ENCODE measurements at regions not wholly inside any gene's neighbourhood (a gene's known extent, or its start where the extent isn't known, plus 50 kb on each side); places are given as distances from the start of the nearest gene placed in this dataset.

- H3K4me3 Mint-ChIP-seq (ENCODE audit: unreplicated experiment): no peak overlapping the region
- no peaks in the 10 kb centered on the region for H3K27me3 Mint-ChIP-seq (ENCODE audit: unreplicated experiment)
- H3K4me1 Mint-ChIP-seq (ENCODE audit: low read depth, unreplicated experiment): no peaks in the 10 kb centered on the region
- H3K36me3 Mint-ChIP-seq (ENCODE audit: unreplicated experiment): no peaks in the 10 kb centered on the region
- DNase-seq: no peak
- no peak for TF ChIP-seq CTCF (IDR thresholded peaks at IDR 0.05; ENCODE audit: partially characterized antibody, unreplicated experiment)
- no peaks in the 10 kb centered on the region for H3K9me3 Mint-ChIP-seq (ENCODE audit: unreplicated experiment)
- no peak overlapping the region for H3K27ac Mint-ChIP-seq (ENCODE audit: unreplicated experiment)
These were observed 222.4 kb downstream of the FMR1NB start for GRCh38 chrX:148203531-148203930.

- H3K27me3 Mint-ChIP-seq (ENCODE audit: unreplicated experiment): no peaks in the 10 kb centered on the region
- H3K27ac Mint-ChIP-seq (ENCODE audit: unreplicated experiment): no peak overlapping the region
- TF ChIP-seq CTCF (IDR thresholded peaks at IDR 0.05; ENCODE audit: partially characterized antibody, unreplicated experiment): no peak
- H3K4me1 Mint-ChIP-seq (ENCODE audit: low read depth, unreplicated experiment): no peaks in the 10 kb centered on the region
- H3K4me3 Mint-ChIP-seq (ENCODE audit: unreplicated experiment): no peak overlapping the region
- H3K9me3 Mint-ChIP-seq (ENCODE audit: unreplicated experiment): no peaks in the 10 kb centered on the region
- no peak for DNase-seq
- H3K36me3 Mint-ChIP-seq (ENCODE audit: unreplicated experiment): no peaks in the 10 kb centered on the region
These were observed 223.1 kb downstream of the FMR1NB start for GRCh38 chrX:148204195-148204594.

GRCh38 chrX:148214786-148215185 is 233.6 kb downstream of the FMR1NB start:
- no peak for TF ChIP-seq CTCF (IDR thresholded peaks at IDR 0.05; ENCODE audit: partially characterized antibody, unreplicated experiment)
- Mint-ChIP-seq H3K36me3 (ENCODE audit: unreplicated experiment) (no peaks in the 10 kb centered on the region), H3K9me3 (ENCODE audit: unreplicated experiment) (peaks cover 1% of the 10 kb centered on the region), H3K27ac (ENCODE audit: unreplicated experiment) (no peak overlapping the region), H3K4me1 (ENCODE audit: low read depth, unreplicated experiment) (no peaks in the 10 kb centered on the region), H3K27me3 (ENCODE audit: unreplicated experiment) (peaks cover 2% of the 10 kb centered on the region), H3K4me3 (ENCODE audit: unreplicated experiment) (no peak overlapping the region)
- no peak for DNase-seq

- Mint-ChIP-seq H3K27ac (ENCODE audit: unreplicated experiment) (no peak overlapping the region), H3K9me3 (ENCODE audit: unreplicated experiment) (peaks cover 1% of the 10 kb centered on the region), H3K4me1 (ENCODE audit: low read depth, unreplicated experiment) (no peaks in the 10 kb centered on the region), H3K36me3 (ENCODE audit: unreplicated experiment) (no peaks in the 10 kb centered on the region), H3K4me3 (ENCODE audit: unreplicated experiment) (no peak overlapping the region), H3K27me3 (ENCODE audit: unreplicated experiment) (peaks cover 2% of the 10 kb centered on the region)
- no peak for TF ChIP-seq CTCF (IDR thresholded peaks at IDR 0.05; ENCODE audit: partially characterized antibody, unreplicated experiment)
- DNase-seq: no peak
These were observed 234.6 kb downstream of the FMR1NB start for GRCh38 chrX:148215726-148216125.

- H3K36me3 Mint-ChIP-seq (ENCODE audit: unreplicated experiment): peaks cover 5% of the 10 kb centered on the region
- no peak overlapping the region for H3K4me3 Mint-ChIP-seq (ENCODE audit: unreplicated experiment)
- no peak for DNase-seq
- TF ChIP-seq CTCF (IDR thresholded peaks at IDR 0.05; ENCODE audit: partially characterized antibody, unreplicated experiment): no peak
- peaks cover 1% of the 10 kb centered on the region for H3K9me3 Mint-ChIP-seq (ENCODE audit: unreplicated experiment)
- H3K27me3 Mint-ChIP-seq (ENCODE audit: unreplicated experiment): peaks cover 2% of the 10 kb centered on the region
- no peak overlapping the region for H3K27ac Mint-ChIP-seq (ENCODE audit: unreplicated experiment)
- no peaks in the 10 kb centered on the region for H3K4me1 Mint-ChIP-seq (ENCODE audit: low read depth, unreplicated experiment)
These were observed 242.2 kb downstream of the FMR1NB start for GRCh38 chrX:148223361-148223760.

Data from glutamatergic neuron (in vitro differentiated cells).